Pancreas (tissue), 10 donors: ENCODE measurements at regions not wholly inside any gene's neighbourhood (a gene's known extent, or its start where the extent isn't known, plus 50 kb on each side); places are given as distances from the start of the nearest gene placed in this dataset.

Experiments used
- ATAC-seq, 4 donors: fragments of 200-7000 bp; cut with Tn5 transposase; one replicate each; pipeline versions ENCODE4 v1.8.0 to v1.9.1; 2020; ENCODE audit warnings: mild to moderate bottlenecking in 4 of 4, moderate library complexity in 4 of 4
- DNase-seq, 6 donors: peaks; one replicate each; pipeline ENCODE4 v3.0.0-alpha.2; 2020
- FAIRE-seq: peaks from 2 replicates; lab custom pipeline; 2012; peaks lifted over from hg19 to GRCh38; lab: Jason Lieb, UNC
- H3K27ac ChIP-seq, 4 donors: fragments of 200-600 bp; sonication (generic); 1 replicate in 3 of 4; 2 replicates in 1 of 4; pipeline versions ENCODE4 v1.5.0 to v1.8.0; 2020
- H3K27me3 ChIP-seq, 4 donors: fragments of 200-600 bp; one replicate each; pipeline ENCODE4 v1.8.0; 2021
- H3K36me3 ChIP-seq, 3 donors: fragments of 200-600 bp; sonication (generic) in 1 of 3; one replicate each; pipeline versions ENCODE4 v1.5.0 to v1.8.0; 2020 to 2021
- H3K4me1 ChIP-seq, 3 donors: fragments of 200-600 bp; one replicate each; pipeline ENCODE4 v1.8.0; 2021
- H3K4me3 ChIP-seq, 4 donors: fragments of 200-600 bp; sonication (generic) in 2 of 4; one replicate each; pipeline versions ENCODE4 v1.5.0 to v1.8.0; 2020 to 2021
- H3K9me3 ChIP-seq, 4 donors: fragments of 200-600 bp; one replicate each; pipeline ENCODE4 v1.8.0; 2021
- WGBS, 2 donors: extraction: QIAGEN DNeasy Blood & Tissue Kit; methylation state at CpG; one replicate each; pipeline ENCODE4 v1.1.7; 2013; 5-methylcytosine and 5-hydroxymethylcytosine counted together
- intact Hi-C, 3 donors: fragments of 100-400 bp; cut with DNase I; formaldehyde crosslinking; loops; one replicate each; pipeline versions ENCODE4 v1.11.1 to v1.14.2; 2022
- TF ChIP-seq, protein P1 (sequence below), 4 donors: fragments of 200-600 bp; sonication (generic) in 3 of 4; IDR thresholded peaks; one replicate each; pipeline versions ENCODE4 v1.5.0 to v1.8.0; 2021; ENCODE audit warnings: antibody characterized with exemption in 4 of 4
- donor health status: healthy with polysubstance abuse.
- donor health status: DM: no; HTN: no; CAD: no; lungs with moderate emphysema.
- donor health status: DM: no; HTN: no; CAD: no.
- donor health status: control.
- donor health status: control.
- donor health status: Bipolar disorder and iron deficiency.
- donor health status: DM: yes; HTN: yes; CAD: no.
- donor health status: DM: no; HTN: no; CAD: no.
- donor health status: DM: no; HTN: no; CAD: no.
- donor health status: DM: yes; HTN: yes; CAD: no.

DNA sequence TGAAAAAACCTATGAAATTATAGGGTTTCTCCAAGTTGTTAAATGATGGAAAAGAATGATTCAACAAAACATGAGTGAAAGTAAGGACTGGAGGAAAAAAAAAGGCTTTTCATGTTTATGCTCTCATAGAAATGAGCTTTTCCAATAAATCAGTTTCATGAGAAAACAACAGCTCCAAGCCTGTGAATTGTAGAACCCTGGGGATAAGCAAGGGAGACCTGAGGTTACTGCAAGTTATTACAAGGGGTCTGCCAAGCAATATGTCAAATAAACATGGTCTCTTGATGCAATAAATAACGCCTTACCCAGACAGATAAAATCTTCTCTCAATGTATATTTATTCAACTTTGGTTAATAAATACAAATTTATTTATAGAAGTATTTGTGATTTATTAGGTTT lies 577.9 kb upstream of the GCFC2 start:
- DNase-seq (no peak), FAIRE-seq (no peak), ATAC-seq (no peak)
- Histone ChIP-seq H3K27me3 (peaks cover 0 to 4% (median 0%) of the 10 kb centered on the region in 4 donors), H3K4me1 (peaks cover 0 to 5% (median 0%) of the 10 kb centered on the region in 3 donors), H3K4me3 (no peak overlapping the region), H3K36me3 (no peaks in the 10 kb centered on the region), H3K27ac (no peak overlapping the region), H3K9me3 (no peaks in the 10 kb centered on the region)
- intact Hi-C loops: no loop called here
- TF ChIP-seq, protein P1, sequence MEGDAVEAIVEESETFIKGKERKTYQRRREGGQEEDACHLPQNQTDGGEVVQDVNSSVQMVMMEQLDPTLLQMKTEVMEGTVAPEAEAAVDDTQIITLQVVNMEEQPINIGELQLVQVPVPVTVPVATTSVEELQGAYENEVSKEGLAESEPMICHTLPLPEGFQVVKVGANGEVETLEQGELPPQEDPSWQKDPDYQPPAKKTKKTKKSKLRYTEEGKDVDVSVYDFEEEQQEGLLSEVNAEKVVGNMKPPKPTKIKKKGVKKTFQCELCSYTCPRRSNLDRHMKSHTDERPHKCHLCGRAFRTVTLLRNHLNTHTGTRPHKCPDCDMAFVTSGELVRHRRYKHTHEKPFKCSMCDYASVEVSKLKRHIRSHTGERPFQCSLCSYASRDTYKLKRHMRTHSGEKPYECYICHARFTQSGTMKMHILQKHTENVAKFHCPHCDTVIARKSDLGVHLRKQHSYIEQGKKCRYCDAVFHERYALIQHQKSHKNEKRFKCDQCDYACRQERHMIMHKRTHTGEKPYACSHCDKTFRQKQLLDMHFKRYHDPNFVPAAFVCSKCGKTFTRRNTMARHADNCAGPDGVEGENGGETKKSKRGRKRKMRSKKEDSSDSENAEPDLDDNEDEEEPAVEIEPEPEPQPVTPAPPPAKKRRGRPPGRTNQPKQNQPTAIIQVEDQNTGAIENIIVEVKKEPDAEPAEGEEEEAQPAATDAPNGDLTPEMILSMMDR (IDR thresholded peaks at IDR 0.05): no peak
- 18 to 68% methylated on average over 1 of the region's 1 CpG for WGBS, 2 donors

DNA sequence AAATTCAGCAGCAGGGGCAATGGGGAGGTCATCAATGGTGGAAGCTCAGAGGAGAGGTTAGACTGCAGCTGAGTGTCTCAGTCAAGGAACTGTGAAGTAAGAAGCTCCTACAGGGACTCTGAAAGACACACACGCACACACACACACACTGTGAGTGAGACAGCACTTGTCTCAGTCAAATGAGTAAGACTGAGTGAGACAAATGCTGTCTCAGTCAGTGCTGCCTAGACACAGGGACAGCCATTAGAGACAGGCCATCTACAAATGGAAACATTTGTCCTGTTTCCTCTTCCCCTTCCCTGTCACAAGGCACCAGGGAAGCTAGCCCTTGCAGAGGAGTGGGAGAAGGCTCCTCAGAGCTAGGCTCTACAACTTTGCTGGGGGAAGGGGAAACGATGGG lies 577.4 kb upstream of the GCFC2 start:
- Histone ChIP-seq H3K36me3 (no peaks in the 10 kb centered on the region), H3K27ac (no peak overlapping the region), H3K4me3 (no peak overlapping the region), H3K4me1 (peaks cover 0 to under 1% (median 0%) of the 10 kb centered on the region in 3 donors), H3K27me3 (peaks cover 0 to 4% (median 0%) of the 10 kb centered on the region in 4 donors), H3K9me3 (no peaks in the 10 kb centered on the region)
- no peak for ATAC-seq
- intact Hi-C loops: no loop called here
- TF ChIP-seq, protein P1 (IDR thresholded peaks at IDR 0.05): no peak
- no peak for FAIRE-seq
- WGBS, 2 donors: 49 to 54% methylated on average over 2 of the region's 2 CpGs
- no peak for DNase-seq

DNA sequence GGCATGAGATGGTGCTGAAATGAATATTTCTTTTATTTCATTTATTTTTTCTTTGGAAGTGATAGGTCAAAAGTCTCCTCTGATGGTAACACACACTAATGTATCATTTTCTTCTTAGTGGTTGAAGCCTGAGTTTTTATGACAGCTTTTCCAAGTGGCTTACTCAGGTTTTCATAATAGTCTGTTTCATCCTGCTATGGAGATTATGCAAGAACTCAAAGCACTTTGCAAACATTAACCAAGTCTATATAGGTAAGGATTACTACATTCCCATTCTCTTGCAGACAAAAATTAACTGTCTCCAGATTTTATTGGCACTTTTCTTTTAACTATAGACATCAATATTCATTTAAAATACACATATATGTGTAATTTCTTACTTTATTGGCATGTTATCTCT lies 572.6 kb upstream of the GCFC2 start:
- DNase-seq (no peak), FAIRE-seq (no peak), ATAC-seq (no peak)
- TF ChIP-seq, protein P1 (IDR thresholded peaks at IDR 0.05): no peak
- Histone ChIP-seq H3K4me3 (no peak overlapping the region), H3K27ac (no peak overlapping the region), H3K9me3 (no peaks in the 10 kb centered on the region), H3K36me3 (no peaks in the 10 kb centered on the region), H3K4me1 (no peaks in the 10 kb centered on the region), H3K27me3 (peaks cover 0 to 4% (median 0%) of the 10 kb centered on the region in 4 donors)
- intact Hi-C loops: no loop called here

DNA sequence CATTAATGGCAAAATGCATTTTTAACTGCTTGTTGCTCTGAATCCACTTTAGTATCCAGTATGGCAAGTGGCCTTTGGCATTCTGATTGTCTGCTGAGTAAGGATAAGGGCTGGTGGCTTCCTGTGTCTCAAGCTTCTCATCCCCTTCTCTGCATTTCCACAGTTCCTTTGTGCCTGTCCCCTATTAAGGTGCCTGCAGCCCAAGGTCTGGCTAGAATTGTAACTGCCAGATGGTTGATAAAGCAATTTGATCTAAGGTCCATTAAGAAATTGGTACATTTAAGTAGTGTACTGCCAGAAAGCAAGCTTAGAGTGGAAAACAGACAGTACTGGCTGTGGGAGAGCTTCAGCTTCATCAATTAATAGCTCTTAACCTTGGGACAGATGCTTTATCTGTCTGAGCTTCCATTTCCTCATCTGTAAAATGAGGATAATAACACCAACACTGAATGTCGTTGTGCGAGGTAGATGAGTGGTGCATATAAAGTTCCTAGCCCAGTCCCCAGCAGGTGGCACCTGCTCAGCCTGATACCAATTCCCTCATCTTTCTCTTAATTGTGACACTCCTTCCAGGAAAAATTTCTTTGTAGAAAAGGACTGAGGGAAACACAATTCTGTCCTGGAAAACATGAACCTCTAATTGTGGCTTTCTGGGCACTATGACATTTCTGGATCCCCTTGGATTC lies 570.6 kb upstream of the GCFC2 start:
- DNase-seq (no peak), FAIRE-seq (no peak), ATAC-seq (no peak)
- H3K4me3 ChIP-seq: no peak overlapping the region
- intact Hi-C loops: no loop called here
- peaks cover 0 to 4% (median 0%) of the 10 kb centered on the region in 4 donors for H3K27me3 ChIP-seq
- TF ChIP-seq, protein P1 (IDR thresholded peaks at IDR 0.05): no peak
- 45 to 56% methylated on average over 2 of the region's 2 CpGs for WGBS, 2 donors
- no peak overlapping the region for H3K27ac ChIP-seq
- H3K9me3 ChIP-seq: no peaks in the 10 kb centered on the region
- no peaks in the 10 kb centered on the region for H3K4me1 ChIP-seq
- no peaks in the 10 kb centered on the region for H3K36me3 ChIP-seq

DNA sequence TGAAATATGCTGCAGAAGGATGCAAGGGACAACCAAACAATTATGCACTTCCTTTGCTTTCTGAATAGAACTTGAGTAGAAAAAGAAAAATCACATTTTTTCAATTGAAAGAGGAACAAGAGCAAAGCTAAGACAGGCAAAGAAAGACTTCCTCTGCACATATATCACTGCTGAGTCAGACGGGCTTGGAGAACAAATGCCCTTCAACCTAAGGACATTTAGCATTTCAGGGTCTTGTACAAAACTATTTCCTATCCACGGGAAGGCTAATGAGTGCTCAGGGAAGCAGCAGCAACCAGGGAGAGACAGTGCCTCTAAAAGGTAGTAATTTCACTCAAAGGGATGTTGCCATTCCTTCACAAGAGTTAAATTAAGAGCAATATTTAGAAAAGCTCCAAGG lies 570.0 kb upstream of the GCFC2 start:
- ATAC-seq: no peak
- peaks cover 0 to 4% (median 0%) of the 10 kb centered on the region in 4 donors for H3K27me3 ChIP-seq
- no peak overlapping the region for H3K4me3 ChIP-seq
- FAIRE-seq: no peak
- H3K4me1 ChIP-seq: no peaks in the 10 kb centered on the region
- 18 to 36% methylated on average over 2 of the region's 2 CpGs for WGBS, 2 donors
- H3K9me3 ChIP-seq: no peaks in the 10 kb centered on the region
- no peak overlapping the region for H3K27ac ChIP-seq
- TF ChIP-seq, protein P1 (IDR thresholded peaks at IDR 0.05): no peak
- intact Hi-C loops: no loop called here
- no peaks in the 10 kb centered on the region for H3K36me3 ChIP-seq
- no peak for DNase-seq
